SK-N-SH (cell line): ENCODE measurements at regions not wholly inside any gene's neighbourhood (a gene's known extent, or its start where the extent isn't known, plus 50 kb on each side); places are given as distances from the start of the nearest gene placed in this dataset.

Experiments used
- CTCF ChIA-PET: fragments of 300-600, 350-600 bp; formaldehyde crosslinking; extraction: SDS; loops from one replicate; lab custom pipeline; 2021; lab: Yijun Ruan, JAX
- POLR2A ChIA-PET: fragments of 350-600 bp; sonication (Branson Sonifier 250); formaldehyde crosslinking; extraction: SDS; loops from one replicate; lab custom pipeline; 2020; ENCODE audit warnings: antibody characterized with exemption, inconsistent platforms; lab: Yijun Ruan, JAX
- DNase-seq: peaks from one replicate; pipeline ENCODE4 v3.0.0; 2012
- H2AFZ ChIP-seq: fragments of 200-600 bp; sonication (generic); 2 replicates; pipeline ENCODE4 v1.8.1; 2016; ENCODE audit warnings: antibody characterized with exemption, mild to moderate bottlenecking, low read depth
- H3F3A ChIP-seq: fragments of 200-600 bp; sonication (generic); replicated peaks from 2 replicates; pipeline ENCODE3; 2016; ENCODE audit warnings: antibody characterized with exemption, mild to moderate bottlenecking; ENCODE audit not compliant: insufficient read depth
- H3K27ac ChIP-seq, 2 experiments: fragments of 200-500 bp in 1 of 2; fragments of 200-600 bp in 1 of 2; sonication (Bioruptor generic) in 1 of 2; sonication (generic), shearing (Covaris generic) in 1 of 2; 2 replicates each; pipeline versions ENCODE4 v1.5.1 to v1.6.1; 2014 to 2016; ENCODE audit warnings: low read depth in 2 of 2, inconsistent platforms in 1 of 2, low read length in 1 of 2, mild to moderate bottlenecking in 1 of 2, mixed read lengths in 1 of 2
- H3K27me3 ChIP-seq: fragments of 200-600 bp; sonication (generic), shearing (Covaris generic); 2 replicates; pipeline ENCODE4 v1.6.1; 2016; ENCODE audit warnings: mixed run types; ENCODE audit not compliant: insufficient read depth
- H3K36me3 ChIP-seq, 2 experiments: fragments of 200-500 bp in 1 of 2; fragments of 200-600 bp in 1 of 2; sonication (Bioruptor generic) in 1 of 2; sonication (generic) in 1 of 2; replicated peaks in 1 of 2; 2 replicates each; pipeline versions ENCODE3 to v1.5.1; 2014 to 2016; ENCODE audit warnings: low read length in 1 of 2, mild to moderate bottlenecking in 1 of 2; ENCODE audit not compliant: insufficient read depth in 2 of 2, control insufficient read depth in 1 of 2
- H3K4me1 ChIP-seq, 2 experiments: fragments of 200-500 bp in 1 of 2; fragments of 200-600 bp in 1 of 2; sonication (Bioruptor generic) in 1 of 2; sonication (generic), shearing (Covaris generic) in 1 of 2; 2 replicates each; pipeline versions ENCODE4 v1.5.1 to v1.6.1; 2014 to 2016; ENCODE audit warnings: low read depth in 1 of 2, low read length in 1 of 2, mixed run types in 1 of 2; ENCODE audit not compliant: insufficient read depth in 2 of 2, control insufficient read depth in 1 of 2
- H3K4me2 ChIP-seq: fragments of 200-600 bp; sonication (generic), shearing (Covaris generic); 2 replicates; pipeline ENCODE4 v1.6.1; 2017; ENCODE audit warnings: mixed run types
- H3K4me3 ChIP-seq, 2 experiments: fragments of 200-500 bp in 1 of 2; fragments of 200-600 bp in 1 of 2; sonication (Bioruptor generic) in 1 of 2; sonication (generic), shearing (Covaris generic) in 1 of 2; 2 replicates each; pipeline versions ENCODE4 v1.5.1 to v1.8.1; 2014 to 2016; ENCODE audit warnings: low read depth in 2 of 2, inconsistent platforms in 1 of 2, low read length in 1 of 2, mild to moderate bottlenecking in 1 of 2, mixed read lengths in 1 of 2, moderate library complexity in 1 of 2
- H3K79me2 ChIP-seq: fragments of 200-600 bp; sonication (generic); 2 replicates; pipeline ENCODE4 v1.8.1; 2017; ENCODE audit warnings: mild to moderate bottlenecking; ENCODE audit not compliant: insufficient read depth
- H3K9ac ChIP-seq: fragments of 200-600 bp; sonication (generic); 2 replicates; pipeline ENCODE4 v1.6.1; 2017; ENCODE audit warnings: mixed run types
- H3K9me2 ChIP-seq: fragments of 200-600 bp; sonication (generic); 2 replicates; pipeline ENCODE4 v1.6.1; 2017; ENCODE audit warnings: mixed run types
- H3K9me3 ChIP-seq: fragments of 200-600 bp; sonication (generic); 2 replicates; pipeline ENCODE4 v1.6.1; 2017; ENCODE audit warnings: mixed run types, mild to moderate bottlenecking, moderate library complexity
- H4K20me1 ChIP-seq: fragments of 200-600 bp; sonication (generic); 2 replicates; pipeline ENCODE4 v1.6.1; 2017; ENCODE audit warnings: mild to moderate bottlenecking, mixed run types; ENCODE audit not compliant: insufficient read depth
- EP300 ChIP-seq, 2 experiments: IDR thresholded peaks; 2 replicates each; pipeline versions ENCODE4 v1.4.0 to v1.6.1; 2012; ENCODE audit warnings: borderline replicate concordance in 1 of 2, low read depth in 1 of 2, low read length in 1 of 2
- EZH2phosphoT487 ChIP-seq: fragments of 200-600 bp; sonication (generic); IDR thresholded peaks from 2 replicates; pipeline ENCODE4 v1.6.1; 2017; ENCODE audit warnings: low read depth, mixed run types, mild to moderate bottlenecking, antibody characterized with exemption, moderate library complexity, borderline replicate concordance
- FOXJ3 ChIP-seq: sonication (generic); formaldehyde crosslinking; IDR thresholded peaks from 2 replicates; pipeline ENCODE4 v1.5.1; 2020; ENCODE audit warnings: mild to moderate bottlenecking, missing genetic modification reagents
- GATA2 ChIP-seq: sonication (generic); formaldehyde crosslinking; IDR thresholded peaks from 2 replicates; pipeline ENCODE4 v1.5.0; 2020; ENCODE audit warnings: mild to moderate bottlenecking, missing genetic modification reagents
- JUND ChIP-seq: IDR thresholded peaks from 2 replicates; pipeline ENCODE4 v1.4.0; 2012
- NFIC ChIP-seq: IDR thresholded peaks from 2 replicates; pipeline ENCODE4 v1.4.0; 2012; ENCODE audit warnings: borderline replicate concordance
- POLR2AphosphoS5 ChIP-seq: IDR thresholded peaks from 2 replicates; pipeline ENCODE4 v1.6.1; 2012; ENCODE audit warnings: low read depth, low read length
- RAD21 ChIP-seq: IDR thresholded peaks from 2 replicates; pipeline ENCODE4 v1.6.1; 2012; ENCODE audit warnings: mild to moderate bottlenecking, low read length
- RXRA ChIP-seq: IDR thresholded peaks from 2 replicates; pipeline ENCODE4 v1.4.0; 2012; ENCODE audit warnings: low read depth, mild to moderate bottlenecking, borderline replicate concordance
- TCF12 ChIP-seq: IDR thresholded peaks from 2 replicates; pipeline ENCODE4 v1.4.0; 2012
- WGBS: methylation state at CpG from one replicate; pipeline ENCODE4 v1.1.6; 2017; ENCODE audit warnings: low lambda C conversion rate; 5-methylcytosine and 5-hydroxymethylcytosine counted together
- TF ChIP-seq, protein P1 (sequence below): fragments of 200-600 bp; sonication (generic); IDR thresholded peaks from 2 replicates; pipeline ENCODE4 v1.6.1; 2017; ENCODE audit warnings: antibody characterized with exemption, mild to moderate bottlenecking, moderate library complexity
- TF ChIP-seq, protein P2 (sequence below): IDR thresholded peaks from 2 replicates; pipeline ENCODE4 v1.4.0; 2012; ENCODE audit warnings: low read depth, borderline replicate concordance

DNA sequence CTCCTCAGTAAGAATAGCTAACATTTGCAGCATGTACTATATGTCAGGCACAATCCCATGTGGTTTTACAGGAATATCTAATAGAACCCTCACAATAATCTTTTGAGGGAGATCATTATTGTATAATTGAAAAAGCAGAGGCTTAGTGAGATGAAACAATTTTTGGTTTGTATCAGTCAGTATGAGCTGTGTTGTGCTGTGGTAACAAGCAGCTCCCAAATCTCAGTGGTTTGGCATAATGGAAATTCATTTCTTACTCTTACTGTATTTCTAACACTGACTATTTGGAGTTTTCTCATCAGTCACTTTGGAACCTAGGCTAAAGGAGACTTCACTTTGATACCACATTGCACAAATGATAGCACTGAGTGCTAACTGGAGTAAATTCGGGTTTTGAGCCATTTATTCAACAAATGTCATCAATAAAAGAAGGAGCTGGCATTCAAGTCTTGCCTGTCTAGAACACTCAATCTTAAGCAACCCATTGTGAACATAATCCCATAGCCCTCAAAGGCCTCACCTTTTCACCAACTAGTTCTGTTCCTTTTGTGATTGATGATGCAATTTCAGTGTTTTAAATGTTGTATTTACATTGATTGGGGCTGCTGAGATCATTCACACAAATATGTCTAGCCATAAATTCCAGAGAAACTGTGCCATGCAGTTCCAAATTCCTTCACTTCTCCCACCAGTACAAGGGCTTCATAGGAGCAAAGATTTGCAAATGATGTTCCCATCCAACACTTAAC lies 441.0 kb downstream of the XYLT1 start:
- no peak overlapping the region for H2AFZ ChIP-seq
- H3K4me2 ChIP-seq, result no peak overlapping the region
- H3K9ac ChIP-seq, result no peak overlapping the region
- no peaks in the 10 kb centered on the region for H3K27me3 ChIP-seq
- TF ChIP-seq EP300 (IDR thresholded peaks at IDR 0.05; ENCODE audit: borderline replicate concordance in 1 of 2, low read depth in 1 of 2, low read length in 1 of 2) (no peak), EZH2phosphoT487 (no peak), NFIC (no peak)
- H3K9me2 ChIP-seq, result no peaks in the 10 kb centered on the region
- H3K9me3 ChIP-seq, result no peaks in the 10 kb centered on the region
- 0% methylated on average over 1 of the region's 1 CpG for WGBS
- H3F3A ChIP-seq, result no peaks in the 10 kb centered on the region
- no peaks in the 10 kb centered on the region for H3K79me2 ChIP-seq
- peaks cover 0 to 2% of the 10 kb centered on the region in 2 experiments; a peak in 1 of 4 replicates for H3K4me1 ChIP-seq
- H3K27ac ChIP-seq, result no peak overlapping the region
- H4K20me1 ChIP-seq, result no peaks in the 10 kb centered on the region
- no peak for DNase-seq
- CTCF ChIA-PET, result interaction anchor here (1.0 to 1.3 kb wide), 2 partner anchors 15 to 23 kb away, joined by 3 to 4 read pairs; no protein-coding TSS in a partner anchor
- no peaks in the 10 kb centered on the region for H3K36me3 ChIP-seq
- no peak overlapping the region for H3K4me3 ChIP-seq
- POLR2A ChIA-PET, result no interaction called here

DNA sequence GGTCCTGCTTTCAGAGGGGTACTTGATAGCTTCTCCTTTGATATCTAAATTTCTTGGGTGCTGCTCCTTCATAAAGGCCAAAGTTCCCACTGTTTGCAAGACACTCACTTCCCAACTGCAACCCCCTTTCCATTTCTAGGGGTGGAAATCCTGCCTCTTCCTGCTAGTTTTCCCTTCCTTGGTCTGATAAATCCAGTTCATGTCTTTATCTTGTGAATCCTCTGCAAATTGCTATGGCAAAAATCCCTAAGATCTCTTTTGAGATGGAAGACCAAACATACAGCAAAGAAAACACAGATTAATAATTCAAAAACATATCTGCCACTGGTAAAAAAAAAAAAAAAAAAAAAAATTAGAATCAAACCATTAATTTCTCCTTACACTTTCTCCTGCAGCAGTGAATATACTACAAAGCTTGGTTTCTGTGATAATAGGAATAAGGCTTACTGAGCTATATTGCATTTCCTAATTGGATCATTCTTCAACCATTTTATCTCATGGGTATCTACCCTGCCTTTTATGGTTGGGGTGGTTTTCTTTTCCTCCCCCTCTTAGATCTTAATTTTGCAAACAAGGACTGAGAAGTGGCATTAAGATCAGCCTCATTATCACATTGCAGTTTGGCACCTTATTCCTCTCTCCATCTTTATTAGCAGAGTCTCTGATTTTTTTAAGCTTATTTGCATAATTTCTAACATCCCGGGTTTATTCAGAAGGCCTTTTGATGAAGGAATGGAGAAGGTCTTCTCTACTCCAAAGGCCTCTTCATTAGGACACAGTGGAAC lies 439.1 kb downstream of the XYLT1 start:
- TF ChIP-seq JUND (no peak), TCF12 (no peak), RXRA (no peak), POLR2AphosphoS5 (no peak), FOXJ3 (CRISPR knock-in tag) (no peak), GATA2 (CRISPR knock-in tag) (no peak), RAD21 (no peak)
- TF ChIP-seq, protein P1, sequence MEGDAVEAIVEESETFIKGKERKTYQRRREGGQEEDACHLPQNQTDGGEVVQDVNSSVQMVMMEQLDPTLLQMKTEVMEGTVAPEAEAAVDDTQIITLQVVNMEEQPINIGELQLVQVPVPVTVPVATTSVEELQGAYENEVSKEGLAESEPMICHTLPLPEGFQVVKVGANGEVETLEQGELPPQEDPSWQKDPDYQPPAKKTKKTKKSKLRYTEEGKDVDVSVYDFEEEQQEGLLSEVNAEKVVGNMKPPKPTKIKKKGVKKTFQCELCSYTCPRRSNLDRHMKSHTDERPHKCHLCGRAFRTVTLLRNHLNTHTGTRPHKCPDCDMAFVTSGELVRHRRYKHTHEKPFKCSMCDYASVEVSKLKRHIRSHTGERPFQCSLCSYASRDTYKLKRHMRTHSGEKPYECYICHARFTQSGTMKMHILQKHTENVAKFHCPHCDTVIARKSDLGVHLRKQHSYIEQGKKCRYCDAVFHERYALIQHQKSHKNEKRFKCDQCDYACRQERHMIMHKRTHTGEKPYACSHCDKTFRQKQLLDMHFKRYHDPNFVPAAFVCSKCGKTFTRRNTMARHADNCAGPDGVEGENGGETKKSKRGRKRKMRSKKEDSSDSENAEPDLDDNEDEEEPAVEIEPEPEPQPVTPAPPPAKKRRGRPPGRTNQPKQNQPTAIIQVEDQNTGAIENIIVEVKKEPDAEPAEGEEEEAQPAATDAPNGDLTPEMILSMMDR, result no peak
- TF ChIP-seq, protein P2, sequence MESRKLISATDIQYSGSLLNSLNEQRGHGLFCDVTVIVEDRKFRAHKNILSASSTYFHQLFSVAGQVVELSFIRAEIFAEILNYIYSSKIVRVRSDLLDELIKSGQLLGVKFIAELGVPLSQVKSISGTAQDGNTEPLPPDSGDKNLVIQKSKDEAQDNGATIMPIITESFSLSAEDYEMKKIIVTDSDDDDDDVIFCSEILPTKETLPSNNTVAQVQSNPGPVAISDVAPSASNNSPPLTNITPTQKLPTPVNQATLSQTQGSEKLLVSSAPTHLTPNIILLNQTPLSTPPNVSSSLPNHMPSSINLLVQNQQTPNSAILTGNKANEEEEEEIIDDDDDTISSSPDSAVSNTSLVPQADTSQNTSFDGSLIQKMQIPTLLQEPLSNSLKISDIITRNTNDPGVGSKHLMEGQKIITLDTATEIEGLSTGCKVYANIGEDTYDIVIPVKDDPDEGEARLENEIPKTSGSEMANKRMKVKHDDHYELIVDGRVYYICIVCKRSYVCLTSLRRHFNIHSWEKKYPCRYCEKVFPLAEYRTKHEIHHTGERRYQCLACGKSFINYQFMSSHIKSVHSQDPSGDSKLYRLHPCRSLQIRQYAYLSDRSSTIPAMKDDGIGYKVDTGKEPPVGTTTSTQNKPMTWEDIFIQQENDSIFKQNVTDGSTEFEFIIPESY, result no peak

More for the DNA sequence above, 439.1 kb downstream of the XYLT1 start:
- ChIA-PET POLR2A (no interaction called here), CTCF (interaction anchor here (1.2 kb wide), 1 partner anchor 16 kb away, joined by 3 read pairs; no protein-coding TSS in a partner anchor)
- H3K9ac ChIP-seq, result no peak overlapping the region
- H3K4me1 ChIP-seq, result peaks cover 0 to 2% of the 10 kb centered on the region in 2 experiments; a peak in 1 of 4 replicates
- H2AFZ ChIP-seq, result no peak overlapping the region
- H3K9me2 ChIP-seq, result no peaks in the 10 kb centered on the region
- no peaks in the 10 kb centered on the region for H3K9me3 ChIP-seq
- no peak for DNase-seq
- H3K27me3 ChIP-seq, result no peaks in the 10 kb centered on the region
- H3K27ac ChIP-seq, result no peak overlapping the region
- H3K36me3 ChIP-seq, result no peaks in the 10 kb centered on the region
- H3K79me2 ChIP-seq, result no peaks in the 10 kb centered on the region
- no peak overlapping the region for H3K4me2 ChIP-seq
- H3K4me3 ChIP-seq, result no peak overlapping the region
- 8% methylated on average over 1 of the region's 1 CpG for WGBS
- no peaks in the 10 kb centered on the region for H4K20me1 ChIP-seq
- H3F3A ChIP-seq, result no peaks in the 10 kb centered on the region
